ENCODE measurements at regions not wholly inside any gene's neighbourhood (a gene's known extent, or its start where the extent isn't known, plus 50 kb on each side); places are given as distances from the start of the nearest gene placed in this dataset.
A peak's percentile ranks its signal among the peaks of the same experiment; 100 is the strongest.

DNA sequence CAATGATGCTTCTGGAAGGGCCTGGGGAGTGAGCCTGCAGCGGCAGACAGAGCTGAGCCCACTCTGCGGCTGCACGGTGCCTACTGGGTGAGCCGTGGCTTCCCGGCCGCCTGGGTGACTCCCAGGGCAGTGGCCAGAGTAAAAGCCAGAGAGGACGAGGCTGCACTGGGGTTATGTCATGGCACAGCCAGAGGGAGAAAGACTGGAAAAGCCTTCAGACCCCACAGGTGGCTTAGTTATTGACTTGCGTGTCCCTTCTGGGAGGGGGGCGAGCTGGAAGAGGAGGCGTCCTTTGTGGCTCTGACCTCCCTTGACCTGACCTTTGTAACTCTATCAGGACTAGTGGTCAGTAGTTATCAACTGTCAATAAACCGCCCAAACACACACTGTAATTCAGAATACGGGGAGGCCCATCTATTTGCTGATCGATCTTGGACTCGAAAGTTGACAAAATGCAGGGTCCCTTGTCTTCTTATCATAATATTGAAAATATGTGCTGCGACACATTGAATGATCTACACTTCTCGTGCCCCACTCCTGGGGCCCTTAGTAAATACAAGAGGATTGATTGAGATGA is 385.9 kb upstream of the ZFHX3 start:
- no peak for DNase-seq

DNA sequence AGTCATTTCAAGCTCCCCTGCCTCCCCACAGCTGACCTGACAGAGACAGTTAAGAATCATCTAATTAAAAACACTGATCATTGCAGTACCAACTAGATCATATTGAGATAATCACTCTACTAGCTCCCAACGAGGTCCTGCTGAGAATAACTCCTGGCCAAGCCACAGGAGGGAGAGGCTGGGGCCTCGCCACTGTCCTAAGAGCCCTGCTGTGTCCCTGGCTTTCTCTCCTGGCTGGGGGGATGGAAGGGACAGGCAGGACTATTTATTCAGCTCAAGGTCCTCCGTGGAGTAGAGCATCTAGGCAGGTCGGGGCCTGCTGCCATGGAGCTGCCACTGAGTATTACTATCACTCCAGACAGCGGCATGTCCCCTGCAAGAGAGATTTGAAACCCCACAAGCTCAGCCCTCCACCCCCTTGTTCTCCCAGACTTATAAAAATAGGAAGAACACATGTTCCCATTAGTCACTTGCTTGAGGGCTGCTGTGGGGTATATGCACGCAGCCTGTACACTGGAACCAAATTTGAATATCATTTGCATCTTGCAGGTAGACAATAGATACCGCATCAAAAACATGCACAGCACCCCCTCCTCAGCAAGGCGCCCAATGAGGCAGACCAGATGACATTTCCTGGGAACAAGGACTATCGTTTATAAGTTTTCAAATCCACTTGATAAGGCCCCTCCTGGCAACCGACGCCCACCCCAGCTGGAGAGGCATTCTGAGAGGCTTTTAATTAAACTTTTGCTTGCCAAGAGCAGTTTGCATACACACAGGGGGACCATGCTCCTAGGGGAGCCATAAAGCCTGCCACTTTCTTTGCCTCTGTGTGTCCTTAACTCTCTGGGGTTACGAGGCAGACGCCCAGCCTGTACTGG is 385.2 kb upstream of the ZFHX3 start:
- peak; percentile 15 for DNase-seq

DNA sequence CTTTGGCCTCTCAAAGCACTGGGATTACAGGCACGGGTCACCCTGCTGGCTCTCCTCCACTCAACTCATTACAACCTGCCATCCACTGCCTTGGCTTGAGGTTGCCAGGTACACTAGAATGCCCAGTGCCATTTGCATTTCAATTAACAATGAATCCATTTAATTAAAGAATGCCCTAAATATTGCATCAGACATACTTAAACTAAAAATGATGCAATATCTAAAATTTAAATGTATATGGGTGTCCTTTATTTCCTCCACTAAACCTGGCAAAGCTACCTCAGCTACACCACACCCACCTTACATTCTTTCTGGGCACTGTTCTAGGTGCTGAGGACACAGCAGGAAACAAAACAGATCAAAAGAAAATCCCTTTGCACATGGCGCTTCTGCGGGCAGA is 382.2 kb upstream of the ZFHX3 start:
- no peak for DNase-seq

DNA sequence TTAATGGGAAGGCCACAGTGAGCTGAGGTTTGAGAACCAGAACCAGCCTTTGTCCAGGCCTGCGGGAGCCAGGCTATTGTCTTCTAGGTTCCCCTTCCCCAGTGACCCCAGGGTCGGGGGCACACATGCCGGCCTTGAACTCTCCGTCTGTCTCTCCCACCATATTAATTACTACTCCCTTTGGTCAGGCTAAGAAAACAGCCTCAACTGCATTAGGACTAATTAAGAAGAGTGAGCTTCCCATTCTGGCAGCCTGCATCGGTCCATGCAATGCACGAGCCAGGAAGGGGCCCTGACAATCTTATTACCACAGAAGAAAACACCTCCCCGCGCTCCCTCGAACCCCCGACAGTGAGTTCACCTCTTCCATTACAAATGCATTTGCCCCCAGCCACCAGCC is 380.2 kb upstream of the ZFHX3 start:
- DNase-seq = no peak

DNA sequence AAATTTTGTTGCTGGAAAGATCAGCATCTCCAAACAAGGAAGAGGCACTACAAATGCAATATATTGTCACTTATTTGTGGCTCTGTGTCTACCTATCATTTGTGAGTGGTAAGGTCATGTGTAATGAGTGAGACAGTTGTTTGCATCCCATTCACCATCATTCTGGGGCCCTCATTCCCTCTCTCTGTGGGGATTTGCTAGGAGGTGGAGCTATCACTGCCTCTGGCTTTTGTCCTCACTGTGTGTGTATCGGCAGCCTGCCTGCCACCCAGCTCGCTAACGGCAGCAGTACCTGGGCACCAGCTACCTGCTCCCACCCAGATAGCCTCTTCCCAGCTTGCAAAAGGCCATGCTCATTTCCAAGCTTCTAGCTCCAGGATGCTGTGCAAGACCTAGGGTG is 379.2 kb upstream of the ZFHX3 start:
- DNase-seq = no peak

DNA sequence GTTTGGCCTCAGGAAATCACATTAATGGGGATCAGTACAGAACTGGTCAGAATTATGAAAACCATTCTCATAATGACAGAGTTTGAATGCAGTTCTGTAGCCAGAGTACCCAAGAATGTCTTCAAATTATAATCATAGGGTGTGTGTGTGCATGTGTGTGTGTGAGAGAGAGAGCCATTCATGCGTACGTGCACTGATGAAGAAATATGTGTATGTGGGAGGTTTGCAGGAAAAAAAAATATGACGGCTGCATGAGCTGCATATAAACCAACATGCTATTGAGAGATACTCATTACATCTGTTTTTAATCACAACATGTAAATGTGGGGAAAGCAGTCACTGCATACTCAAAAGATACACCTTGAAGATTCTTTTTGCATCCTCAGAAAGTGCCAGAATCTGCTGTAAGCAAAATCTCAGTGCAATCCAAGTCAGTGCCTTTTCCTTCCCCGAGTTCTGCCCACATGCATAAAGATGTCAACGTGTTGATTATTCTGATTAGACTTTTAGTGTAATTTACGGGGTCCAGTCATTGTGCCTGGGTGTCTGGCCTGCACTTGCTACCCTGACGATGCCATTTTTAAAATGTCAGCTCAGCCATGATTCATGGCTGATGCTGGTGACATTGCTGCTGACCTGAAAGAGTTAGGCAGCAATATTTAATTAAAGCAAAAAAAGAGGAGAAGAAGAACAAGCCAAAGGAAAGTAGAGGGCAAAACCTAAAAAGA is 378.7 kb upstream of the ZFHX3 start:
- DNase-seq = no peak

DNA sequence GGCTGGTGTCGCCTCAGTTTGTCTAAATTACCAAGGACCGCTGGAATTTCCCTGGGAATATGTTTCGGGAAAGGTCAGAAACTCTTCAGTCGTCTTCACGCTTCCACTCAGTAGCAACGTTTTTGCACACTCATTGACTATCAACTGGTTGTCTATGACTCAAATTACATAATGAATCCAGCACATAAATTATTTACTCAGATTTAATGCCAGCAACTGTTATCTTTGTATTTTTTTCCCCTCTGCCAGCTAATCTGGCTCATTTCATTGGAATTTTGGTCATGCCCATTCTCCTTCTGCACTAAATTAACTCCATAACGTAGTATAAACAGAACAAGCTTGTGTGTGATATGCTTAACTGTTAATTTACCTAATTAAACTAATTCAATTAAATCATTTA is 372.7 kb upstream of the ZFHX3 start:
- no peak for DNase-seq

DNA sequence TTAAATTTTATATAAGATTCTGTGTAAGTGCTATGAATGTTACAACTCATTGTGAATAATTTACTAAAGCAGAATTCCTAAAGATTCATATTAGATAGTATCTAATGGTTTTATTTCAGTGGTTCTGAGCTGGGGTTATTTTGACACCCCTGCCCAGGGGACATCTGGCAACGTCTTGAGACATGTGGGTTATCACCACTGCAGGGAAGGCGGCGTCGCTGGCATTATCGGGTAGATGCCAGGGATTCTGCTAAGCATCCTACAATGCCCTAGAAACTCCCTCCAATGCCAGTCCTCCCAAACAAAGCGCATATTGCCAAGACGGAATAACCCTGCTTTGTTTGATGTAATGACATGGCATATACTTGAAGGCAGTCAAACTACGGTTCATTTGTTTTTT is 372.3 kb upstream of the ZFHX3 start:
- DNase-seq = no peak

DNA sequence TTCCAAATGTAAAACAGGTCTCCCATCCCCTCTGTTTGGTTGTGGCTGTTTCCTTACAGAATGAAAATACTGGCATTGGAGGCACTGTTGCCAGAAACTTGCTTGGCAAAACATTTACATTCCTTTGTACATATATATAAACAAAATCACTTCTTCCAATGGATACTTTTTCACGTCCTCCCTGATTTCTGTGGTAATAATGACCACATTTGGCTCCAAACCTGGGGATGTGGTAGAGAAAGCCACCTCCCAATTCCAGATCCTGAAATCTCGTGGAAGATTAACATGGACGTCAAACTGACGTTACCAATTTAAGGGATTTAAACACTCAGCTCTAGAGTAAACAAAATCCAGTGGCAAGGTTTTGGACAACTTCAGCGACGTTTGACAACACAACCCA is 370.8 kb upstream of the ZFHX3 start:
- peak; percentile 43 for DNase-seq

DNA sequence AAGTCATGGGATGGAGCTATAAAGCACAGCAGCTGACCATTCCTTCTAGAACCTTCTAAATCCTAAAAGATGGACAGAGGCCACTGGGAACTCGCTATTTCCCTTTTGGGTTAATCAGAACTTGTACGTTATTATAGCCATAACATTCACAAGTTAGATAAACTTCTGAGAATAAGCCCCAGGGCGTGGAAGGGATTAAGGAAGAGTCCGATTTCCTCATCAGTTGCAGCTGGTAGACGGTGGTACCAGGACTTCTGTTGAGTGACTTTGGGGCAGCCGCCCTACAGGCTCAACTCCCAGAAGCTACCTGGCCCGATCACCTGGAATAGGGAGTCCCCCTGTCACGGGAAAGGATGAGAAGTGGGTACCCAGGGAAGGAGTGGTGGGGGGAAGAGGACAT is 370.1 kb upstream of the ZFHX3 start:
- peak; percentile 43 for DNase-seq

DNA sequence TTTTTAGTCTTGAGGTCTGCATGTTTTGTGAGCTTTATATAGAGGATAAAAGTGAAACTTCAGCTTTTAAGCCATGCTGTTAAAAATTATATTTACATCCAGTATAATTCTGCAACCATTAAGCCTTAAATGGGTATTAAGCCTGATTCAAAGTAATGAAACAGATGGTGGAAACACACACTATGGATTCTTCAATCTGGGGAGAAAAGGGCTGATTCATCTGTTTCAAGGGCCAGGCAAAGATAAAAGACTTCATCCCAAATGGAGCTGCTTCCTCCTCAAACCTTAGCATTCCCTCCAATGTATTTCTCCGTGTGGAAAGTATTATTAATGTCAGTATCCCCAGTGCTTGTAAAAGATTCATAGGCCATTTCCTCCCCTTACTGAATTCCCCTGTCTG is 367.4 kb upstream of the ZFHX3 start:
- DNase-seq = no peak

DNA sequence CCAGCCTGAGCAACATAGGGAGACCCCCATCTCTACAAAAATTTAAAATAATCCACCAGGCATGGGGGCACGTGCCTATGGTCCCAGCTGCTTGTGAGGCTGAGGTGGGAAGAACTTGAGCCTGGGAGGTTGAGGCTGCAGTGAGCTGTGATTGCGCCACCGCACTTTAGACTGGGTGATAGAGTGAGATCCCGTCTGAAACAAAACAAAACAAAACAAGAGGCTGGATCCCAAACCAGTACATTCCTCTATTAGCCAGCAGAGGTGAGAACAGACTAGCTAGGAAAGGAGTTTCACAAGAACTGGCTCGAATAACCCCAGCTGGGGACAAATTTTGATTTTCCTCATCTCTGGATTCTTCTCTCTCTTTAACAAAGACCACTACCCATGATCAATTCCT is 366.7 kb upstream of the ZFHX3 start:
- DNase-seq = no peak

DNA sequence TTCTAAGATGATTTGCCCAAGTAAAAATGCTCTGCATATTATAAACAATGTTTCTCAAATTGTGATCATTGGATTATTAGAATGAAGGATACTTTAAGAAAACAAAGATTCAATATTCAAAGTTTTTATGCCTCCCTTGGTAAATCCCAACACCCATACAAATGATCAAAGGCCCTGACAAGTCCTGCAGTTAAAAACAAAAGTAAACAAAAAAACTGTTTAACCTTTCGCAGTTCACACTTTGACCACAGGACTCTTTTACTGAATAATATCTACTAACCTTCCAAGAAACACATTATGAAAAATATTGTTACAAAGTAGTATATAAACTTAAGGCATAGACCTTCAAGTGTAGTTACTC is 365.9 kb upstream of the ZFHX3 start:
- no peak for DNase-seq

DNA sequence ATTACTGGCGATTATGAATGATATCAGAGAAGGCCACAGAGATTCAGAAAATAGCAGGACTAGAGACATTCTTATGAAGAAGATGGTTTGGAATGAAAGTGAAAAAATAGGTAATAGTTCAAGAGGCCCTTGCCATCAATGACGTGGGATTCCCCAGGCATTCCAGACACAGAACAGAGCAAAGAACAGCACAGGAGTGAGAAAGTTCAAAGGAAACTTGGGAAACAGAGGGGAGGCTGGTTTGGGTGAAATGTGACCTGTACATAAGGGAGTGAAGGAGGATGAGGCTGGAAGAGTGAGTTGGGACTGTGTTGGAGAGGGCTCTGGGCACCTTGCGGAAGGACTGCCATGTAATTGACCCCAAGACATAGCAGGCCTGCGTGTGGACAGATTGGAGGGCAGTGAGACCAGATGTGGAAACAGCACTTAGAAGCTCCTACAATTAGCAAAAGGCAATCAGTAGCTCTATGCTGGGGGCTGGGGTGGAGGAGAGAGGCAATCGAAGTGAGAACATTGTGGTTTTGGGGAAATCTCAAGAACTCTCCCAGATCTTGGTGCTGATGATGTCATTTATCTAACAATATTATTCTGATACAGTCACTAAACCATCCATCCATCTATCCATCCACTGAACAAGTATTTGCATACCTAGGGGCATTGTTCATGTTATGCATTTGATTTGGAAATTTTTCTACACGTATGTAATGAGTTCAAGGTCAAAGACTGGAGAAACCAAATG is 365.3 kb upstream of the ZFHX3 start:
- no peak for DNase-seq

DNA sequence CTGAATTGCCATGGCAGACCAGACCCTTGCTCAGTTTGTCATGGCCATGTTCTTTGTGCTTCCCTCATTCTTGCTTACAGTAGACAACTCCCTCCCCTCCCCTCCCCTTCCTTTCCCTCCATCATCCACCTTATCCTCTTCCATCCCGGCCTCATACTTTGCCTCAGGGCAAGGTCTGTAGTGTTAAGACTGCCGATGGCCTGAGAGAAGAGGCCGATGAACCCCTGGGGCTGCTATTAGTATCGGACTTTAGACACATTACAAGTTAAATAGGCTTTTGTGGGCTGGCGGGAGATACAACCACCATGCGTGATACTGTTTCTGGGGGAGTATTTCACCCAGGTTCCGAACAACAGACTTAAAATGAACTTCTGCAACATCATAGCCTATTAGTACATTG is 364.5 kb upstream of the ZFHX3 start:
- DNase-seq = no peak

DNA sequence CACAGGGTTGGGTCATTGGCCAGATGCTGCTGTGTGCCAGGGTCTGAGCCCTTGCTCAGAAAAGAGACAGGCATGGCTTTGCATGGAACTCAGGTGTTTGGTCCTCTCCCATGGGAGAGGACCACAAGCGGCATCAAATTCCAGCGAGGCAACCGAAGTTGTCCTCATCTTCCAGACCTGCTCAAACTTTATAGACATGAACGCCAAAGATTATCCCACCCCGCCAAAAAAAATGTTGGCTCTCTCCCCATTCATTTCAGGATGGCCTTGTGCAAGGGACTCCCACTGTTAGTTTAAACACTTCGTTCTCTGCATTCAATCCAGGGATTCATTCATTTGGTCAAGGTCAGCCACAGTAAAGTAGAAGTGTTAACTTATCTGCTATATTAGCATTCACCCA is 360.8 kb upstream of the ZFHX3 start:
- peak; percentile 34 for DNase-seq

DNA sequence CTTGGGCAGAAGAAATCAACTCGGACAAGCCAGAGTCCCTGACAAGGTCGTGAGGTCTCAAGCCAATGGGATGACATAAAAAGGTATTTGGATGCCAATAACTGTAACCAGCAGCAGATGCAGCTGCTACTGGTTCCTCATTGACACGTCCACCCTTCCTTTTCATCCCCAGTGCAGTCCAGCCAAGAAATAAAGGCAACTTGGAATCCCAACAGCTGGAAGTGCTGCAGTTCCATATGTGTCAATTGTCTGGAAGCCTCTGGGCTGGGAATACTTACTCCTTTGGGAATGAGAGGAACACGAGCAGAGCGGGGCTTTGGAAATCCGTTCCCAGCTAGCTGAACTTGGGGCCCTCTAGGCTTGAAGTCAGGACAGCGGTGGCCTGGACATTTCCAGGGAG is 360.4 kb upstream of the ZFHX3 start:
- peak; percentile 80 for DNase-seq

DNA sequence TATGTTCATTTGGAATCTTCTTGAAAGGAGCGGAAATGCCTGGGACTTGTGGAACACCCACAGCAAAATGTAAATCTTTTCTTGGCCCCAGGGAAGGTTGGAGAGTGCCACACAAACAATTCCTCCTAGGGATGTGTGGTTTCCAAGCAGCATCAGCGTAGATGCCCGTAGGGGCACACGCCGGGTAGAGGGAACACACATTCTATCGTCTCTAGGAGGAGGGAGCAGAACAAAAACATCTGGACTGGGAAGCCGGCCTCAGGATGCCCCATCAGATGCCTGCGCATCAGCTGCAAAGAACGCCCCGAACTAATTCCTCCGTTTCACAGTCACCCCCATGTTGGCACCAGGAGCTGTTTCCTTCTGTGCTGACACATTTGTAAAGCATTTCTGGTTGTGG is 357.9 kb upstream of the ZFHX3 start:
- DNase-seq = peak; percentile 80

DNA sequence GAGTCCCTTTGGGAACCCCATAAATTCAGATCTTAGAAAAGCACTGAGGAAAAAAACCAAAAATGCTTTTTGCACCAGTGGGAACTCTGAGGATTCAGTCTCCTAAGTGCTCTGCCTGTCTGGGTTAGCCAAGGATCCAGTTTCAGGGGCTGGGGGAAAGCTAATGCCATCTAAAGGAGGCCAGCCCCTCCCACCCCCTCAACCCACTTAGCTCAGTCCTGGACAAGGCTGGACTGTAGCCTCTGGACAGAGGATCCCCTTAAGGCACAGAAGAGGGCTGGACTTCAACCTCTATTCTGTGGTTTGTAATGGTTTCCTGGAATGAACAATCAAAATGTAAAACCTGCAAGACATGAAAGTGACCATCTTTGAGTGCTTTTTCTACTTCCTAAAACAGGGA is 356.1 kb upstream of the ZFHX3 start:
- no peak for DNase-seq

DNA sequence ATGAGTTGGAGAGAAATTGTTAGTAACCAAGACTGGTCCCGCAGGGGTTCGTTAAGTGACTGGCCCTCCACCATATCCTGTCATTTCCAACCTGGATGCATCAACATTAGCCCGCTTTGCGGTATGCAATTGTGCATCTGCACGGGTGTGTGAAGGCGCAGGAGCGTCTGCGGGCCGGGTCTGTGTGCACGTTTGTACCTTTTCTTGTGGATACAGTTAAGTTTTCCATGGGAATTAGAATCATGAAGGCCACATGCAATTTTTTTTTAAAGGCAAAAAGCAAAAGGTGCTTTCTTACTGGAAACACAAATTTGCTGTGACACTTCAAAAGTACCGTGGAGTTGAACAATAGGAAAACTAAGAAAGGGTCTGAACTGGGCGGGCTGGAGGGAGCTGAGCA is 355.4 kb upstream of the ZFHX3 start:
- DNase-seq = no peak

DNA sequence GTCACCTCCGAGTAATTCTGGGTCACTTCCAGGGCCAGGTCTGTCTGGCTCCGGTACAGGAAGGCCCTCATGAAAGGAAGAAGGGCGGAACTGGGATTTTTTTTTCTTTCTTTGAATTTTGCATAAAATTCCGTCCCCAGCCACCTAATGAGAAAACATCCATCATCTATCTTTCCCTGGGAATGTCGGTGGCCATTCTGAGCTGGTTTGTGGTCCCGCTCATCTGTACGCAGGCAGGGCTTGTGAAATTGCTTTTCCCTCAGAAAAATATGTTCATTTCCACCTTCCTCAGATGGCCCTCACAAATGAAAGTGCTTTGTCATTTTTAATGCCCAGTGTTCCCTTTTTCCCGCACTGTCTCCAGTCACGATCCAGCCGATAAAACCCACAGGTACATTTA is 353.0 kb upstream of the ZFHX3 start:
- DNase-seq = no peak

DNA sequence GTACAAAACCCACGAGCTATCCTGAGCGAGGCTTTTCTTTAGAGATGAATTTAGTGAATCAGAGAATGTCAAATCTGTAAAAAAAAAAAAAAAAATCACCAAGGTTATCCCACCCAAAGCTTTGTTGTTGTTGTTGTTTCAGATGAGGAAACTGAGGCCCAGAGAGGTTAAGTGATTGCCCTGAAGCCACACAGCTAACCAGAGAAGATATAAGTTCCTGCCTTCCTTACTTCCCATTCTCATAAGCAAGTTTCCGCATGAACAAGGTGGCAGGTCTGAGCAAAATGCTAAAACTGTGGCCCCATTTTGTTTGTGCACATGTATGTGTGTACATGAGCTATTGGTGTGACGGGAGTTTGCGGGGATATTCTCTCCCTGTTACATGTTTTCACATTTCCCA is 352.1 kb upstream of the ZFHX3 start:
- no peak for DNase-seq

DNA sequence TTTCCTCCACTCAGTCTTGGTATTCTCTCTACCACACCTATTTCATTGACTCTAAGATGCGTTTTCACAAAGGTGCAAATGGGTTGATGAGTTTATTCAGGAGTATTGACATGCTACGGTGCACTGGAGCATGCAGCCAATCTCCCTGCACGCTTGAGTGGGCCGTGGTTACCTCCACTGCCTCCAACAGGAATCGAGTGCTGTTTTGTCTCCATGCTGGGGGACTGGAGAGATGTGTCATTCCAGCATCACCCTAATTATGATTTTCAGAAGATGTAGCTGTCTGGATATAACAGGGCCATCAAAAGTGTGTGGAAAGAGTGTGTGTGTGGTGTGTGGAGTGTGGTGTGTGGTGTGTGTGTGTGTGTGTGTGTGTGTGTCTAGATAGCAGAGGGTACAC is 351.6 kb upstream of the ZFHX3 start:
- DNase-seq = no peak

Measured in tongue (tissue), 1 donor.